Stimulated activated naive CD8-positive, alpha-beta T cell treated with anti-CD3 and anti-CD28 coated beads, Interleukin-15, Interleukin-2, amounts not matched to agents 100 U/mL and 50 U/mL, for 24 hours (primary cell): ENCODE measurements at regions not wholly inside any gene's neighbourhood (a gene's known extent, or its start where the extent isn't known, plus 50 kb on each side); places are given as distances from the start of the nearest gene placed in this dataset.
A peak's percentile ranks its signal among the peaks of the same experiment; 100 is the strongest.

Experiments used
- ATAC-seq: fragments of 150-1000 bp; cut with Tn5 transposase; one replicate; pipeline ENCODE4 v1.10.0; 2021
- DNase-seq: peaks from one replicate; pipeline ENCODE4 v3.0.0; 2021

GRCh38 chr16:85344502-85345128 is 232.3 kb upstream of the CIBAR2 start:
- DNase-seq (no peak), ATAC-seq (no peak)

GRCh38 chr16:85345129-85345639 is 232.9 kb upstream of the CIBAR2 start:
- ATAC-seq = no peak

GRCh38 chr16:85346404-85347212 is 234.3 kb upstream of the CIBAR2 start:
- ATAC-seq = no peak

More at GRCh38 chr16:85345129-85345639, 232.9 kb upstream of the CIBAR2 start:
- no peak for DNase-seq

GRCh38 chr16:85347213-85347591 is 234.9 kb upstream of the CIBAR2 start:
- DNase-seq (no peak), ATAC-seq (peak; percentile 26)

More at GRCh38 chr16:85346404-85347212, 234.3 kb upstream of the CIBAR2 start:
- DNase-seq = no peak

DNA sequence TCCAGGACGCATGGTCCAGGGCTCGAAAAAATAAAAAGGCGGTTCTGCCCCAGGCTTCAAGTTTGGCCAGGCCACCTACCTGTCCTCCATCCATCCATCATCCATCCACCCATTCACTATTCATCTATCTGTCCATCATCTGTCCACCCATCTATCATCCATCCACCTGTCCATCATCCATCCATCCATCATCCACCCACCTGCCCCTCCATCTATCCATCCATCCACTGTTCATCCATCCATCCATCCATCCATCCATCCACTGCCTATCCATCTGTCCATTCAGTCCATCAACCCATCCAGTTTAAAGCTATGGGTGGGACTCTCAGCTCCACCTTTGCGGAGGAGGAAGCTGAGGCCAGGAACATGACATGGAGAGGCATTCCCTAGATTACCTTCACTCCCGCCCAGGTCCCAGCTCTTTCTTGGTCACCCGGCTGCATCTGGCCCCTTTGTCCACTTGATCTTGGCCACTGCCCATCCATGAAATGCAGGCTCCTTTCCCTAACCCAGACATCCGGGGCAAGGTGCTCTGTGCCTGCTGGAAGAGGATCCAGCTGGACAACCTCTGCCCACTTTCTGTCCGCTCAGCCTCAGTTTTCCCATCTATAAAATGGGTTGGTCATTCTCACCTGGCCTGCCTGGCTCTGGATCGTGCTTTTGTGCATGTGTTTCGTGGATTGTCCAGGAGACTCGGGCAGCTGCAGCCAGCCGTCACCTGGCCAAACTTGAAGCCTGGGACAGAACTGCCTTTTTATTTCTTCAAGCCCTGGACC is 236.0 kb upstream of the CIBAR2 start:
- no peak for ATAC-seq
- DNase-seq = no peak

DNA sequence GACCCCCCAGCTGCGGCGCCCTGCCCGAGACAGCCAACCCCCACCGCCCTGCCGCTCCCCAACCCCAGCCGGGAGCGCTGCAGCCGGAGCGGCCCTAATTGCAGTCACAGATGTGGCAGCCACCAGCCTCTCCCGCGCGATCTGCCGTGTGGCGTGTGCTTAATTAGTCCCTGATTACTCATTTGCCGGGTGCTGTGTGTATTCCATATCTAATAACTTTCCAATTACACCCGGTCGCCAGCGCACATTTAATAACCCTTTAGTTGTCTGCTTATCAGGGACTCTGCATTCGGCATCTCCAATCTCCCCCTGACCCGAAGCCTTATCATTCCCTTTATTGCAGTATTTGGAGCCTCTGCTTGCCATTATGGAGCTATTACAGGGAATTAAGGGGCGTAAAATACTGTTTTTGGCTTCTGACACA is 236.7 kb upstream of the CIBAR2 start:
- DNase-seq (no peak), ATAC-seq (no peak)

DNA sequence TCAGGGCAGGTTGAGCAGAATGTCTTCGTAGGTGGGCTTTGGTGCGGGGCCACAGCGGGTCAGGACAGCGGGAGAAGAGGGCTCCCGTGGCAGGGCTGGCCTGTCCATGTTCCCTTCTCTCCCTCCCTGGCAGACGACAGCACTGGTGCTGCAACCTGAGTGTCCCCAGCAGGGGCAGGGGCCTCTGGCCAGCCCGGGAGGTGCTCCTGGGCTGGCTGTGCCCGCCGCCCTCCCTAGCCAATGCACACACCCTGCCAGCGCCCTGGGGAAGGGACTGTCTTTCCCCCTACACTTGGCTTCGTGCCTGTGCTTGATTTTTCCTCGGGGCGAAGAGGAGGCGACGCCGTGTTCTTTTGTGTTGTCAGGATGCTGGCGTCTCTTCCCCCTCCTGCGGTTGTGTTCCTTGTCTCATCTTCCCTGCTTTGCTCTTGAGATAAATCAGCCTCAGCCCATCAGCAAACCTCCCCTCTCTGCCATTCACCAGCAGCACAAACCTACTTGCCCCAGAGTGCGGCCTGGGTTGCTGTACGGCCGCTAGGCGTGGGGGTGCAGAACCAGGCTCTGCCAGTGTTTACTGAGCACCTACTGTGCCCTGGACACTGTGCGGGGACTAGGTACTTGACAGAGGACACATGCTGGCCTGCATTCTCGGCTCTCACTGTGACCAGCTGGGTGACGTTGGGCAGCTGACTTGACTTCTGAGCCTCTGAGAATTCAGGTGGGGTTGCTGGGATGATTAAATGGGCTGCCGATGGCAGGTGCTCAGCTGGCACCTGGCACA is 237.3 kb upstream of the CIBAR2 start:
- DNase-seq = no peak
- ATAC-seq = no peak

DNA sequence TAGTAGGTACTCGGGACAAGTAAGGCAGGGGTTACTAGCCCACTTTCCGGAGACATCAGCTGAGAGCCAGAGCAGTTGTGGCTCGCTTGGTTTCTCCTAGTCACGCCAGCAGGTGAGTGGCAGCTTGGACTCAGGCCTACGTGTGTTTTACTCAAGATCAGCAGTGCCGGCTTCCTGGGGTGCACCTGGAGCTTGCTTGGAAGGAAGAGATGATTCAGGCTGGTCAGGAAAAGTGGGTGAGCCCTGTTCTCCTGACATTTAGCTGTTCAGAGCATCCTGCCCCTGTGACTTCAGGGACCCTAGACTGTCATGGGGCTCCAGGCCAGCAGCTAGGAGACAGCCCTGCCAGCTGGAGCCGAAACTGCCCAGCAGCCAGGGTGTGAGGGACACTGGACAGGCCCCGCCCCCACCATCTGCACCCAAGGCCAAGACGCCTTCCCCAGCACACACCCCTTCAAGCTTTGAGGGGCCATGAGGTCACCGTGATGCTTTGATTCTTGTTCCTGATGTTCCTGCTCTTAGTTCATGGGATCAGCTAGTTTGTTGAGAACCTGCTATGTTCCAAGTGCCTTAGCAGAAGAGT is 238.0 kb upstream of the CIBAR2 start:
- no peak for ATAC-seq
- DNase-seq = no peak

DNA sequence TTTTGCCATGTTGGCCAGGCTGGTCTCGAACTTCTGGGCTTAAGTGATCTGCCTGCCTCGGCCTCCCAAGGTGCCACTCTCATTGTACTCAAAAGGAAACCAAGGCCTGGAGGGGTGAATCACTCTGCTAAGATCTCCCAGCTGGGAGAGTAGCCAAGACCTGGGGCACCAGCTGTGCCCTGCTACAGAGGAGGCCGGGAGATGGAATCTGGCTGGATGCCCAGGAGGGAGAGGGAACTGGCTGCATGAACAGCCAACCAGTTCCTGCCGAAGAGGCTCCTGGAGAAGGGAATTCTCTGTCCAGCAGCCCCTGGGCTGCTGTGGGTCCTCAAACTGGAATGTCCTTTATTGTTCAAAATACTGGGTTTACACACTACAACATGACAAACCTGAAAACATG is 238.7 kb upstream of the CIBAR2 start:
- ATAC-seq (no peak), DNase-seq (no peak)

DNA sequence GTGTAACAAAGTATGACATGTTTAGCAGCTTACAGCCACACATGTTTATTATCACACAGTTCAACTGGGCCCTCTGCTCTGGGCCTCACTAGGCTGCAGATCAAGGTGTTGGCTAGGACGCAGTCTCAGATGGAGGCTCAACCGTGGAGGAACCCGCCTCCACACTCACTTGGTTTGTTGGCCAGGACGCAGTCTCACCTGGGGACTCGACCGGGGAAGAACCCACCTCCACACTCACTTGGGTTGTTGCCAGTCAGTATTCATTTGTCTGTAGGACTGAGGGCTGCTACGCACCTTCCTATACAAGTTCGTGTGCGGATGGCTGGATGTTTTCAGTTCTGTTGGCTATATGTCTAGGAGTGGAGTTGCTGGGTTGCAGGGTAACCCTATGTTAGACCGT is 240.7 kb upstream of the CIBAR2 start:
- no peak for DNase-seq

DNA sequence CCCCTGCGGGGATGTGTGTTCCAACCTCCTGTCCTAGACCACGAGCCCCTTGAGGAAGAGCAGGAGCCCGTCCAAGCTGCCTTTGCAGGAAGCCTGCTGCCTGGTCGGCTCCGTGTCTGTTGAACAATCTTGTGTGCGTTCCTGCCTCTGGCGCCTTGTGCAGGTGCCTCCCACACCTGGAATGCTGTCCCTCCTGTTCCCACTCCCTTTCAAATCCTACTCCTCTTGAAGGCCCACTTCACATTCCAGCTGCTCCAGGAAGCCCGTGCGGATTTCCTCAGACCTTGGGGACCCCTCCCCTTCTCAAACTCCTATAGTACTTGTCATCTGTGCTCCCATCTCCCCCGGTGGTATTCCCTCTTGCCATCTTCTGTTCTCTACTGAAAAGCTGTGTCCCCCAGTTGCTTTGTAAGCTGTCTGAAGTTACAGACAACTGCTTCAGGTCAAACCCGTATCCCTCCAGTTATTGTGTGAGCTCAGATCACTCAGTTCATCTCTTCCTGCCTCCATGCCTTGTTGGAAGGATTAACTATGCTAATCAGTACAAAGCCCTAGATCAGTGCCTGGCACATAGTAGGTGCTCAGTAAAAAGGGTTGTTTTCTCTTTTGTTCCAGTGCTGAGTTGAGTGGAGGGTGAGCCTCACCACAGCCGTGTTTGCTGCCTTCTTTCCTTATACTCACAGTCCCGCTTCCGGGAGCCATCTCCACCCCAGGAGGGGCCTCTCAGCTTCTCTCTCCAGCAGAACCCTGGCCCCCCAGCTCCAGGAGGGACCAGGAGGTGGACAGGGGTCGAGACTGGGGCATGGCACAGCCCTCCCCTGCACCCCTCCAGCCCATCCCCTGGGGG is 241.8 kb upstream of the CIBAR2 start:
- no peak for ATAC-seq
- DNase-seq = no peak

More for the DNA sequence above, 240.7 kb upstream of the CIBAR2 start:
- no peak for ATAC-seq

GRCh38 chr16:85354686-85355514 is 242.6 kb upstream of the CIBAR2 start:
- ATAC-seq = peak; percentile 28
- DNase-seq = no peak

GRCh38 chr16:85355515-85355837 is 243.2 kb upstream of the CIBAR2 start:
- ATAC-seq (no peak), DNase-seq (no peak)

DNA sequence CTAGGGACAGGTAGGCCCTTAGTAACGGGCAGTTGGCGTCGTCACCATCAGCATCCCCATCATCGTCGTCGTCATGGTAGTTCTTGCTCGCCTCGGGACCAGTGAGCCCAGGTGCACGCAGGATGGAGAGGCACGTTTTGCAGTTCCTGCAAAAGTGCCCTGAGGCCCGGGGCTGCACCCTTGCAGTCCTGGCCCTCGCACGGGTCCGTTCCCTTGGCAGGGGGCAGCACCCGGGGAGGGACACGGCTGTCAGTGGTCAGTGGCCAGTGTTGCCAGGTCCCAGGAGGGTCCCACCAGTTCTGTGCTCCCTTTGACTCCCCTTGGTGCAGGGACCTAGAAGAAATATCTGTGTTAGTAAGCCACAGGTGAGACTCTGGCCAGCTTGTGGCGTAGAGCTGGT is 243.9 kb upstream of the CIBAR2 start:
- ATAC-seq (no peak), DNase-seq (no peak)

- ATAC-seq = no peak
- DNase-seq = no peak
These were observed 245.1 kb upstream of the CIBAR2 start for GRCh38 chr16:85357323-85357722.

GRCh38 chr16:85357924-85358505 is 245.7 kb upstream of the CIBAR2 start:
- DNase-seq (no peak), ATAC-seq (no peak)

GRCh38 chr16:85358704-85359146 is 246.5 kb upstream of the CIBAR2 start:
- no peak for ATAC-seq
- no peak for DNase-seq

DNA sequence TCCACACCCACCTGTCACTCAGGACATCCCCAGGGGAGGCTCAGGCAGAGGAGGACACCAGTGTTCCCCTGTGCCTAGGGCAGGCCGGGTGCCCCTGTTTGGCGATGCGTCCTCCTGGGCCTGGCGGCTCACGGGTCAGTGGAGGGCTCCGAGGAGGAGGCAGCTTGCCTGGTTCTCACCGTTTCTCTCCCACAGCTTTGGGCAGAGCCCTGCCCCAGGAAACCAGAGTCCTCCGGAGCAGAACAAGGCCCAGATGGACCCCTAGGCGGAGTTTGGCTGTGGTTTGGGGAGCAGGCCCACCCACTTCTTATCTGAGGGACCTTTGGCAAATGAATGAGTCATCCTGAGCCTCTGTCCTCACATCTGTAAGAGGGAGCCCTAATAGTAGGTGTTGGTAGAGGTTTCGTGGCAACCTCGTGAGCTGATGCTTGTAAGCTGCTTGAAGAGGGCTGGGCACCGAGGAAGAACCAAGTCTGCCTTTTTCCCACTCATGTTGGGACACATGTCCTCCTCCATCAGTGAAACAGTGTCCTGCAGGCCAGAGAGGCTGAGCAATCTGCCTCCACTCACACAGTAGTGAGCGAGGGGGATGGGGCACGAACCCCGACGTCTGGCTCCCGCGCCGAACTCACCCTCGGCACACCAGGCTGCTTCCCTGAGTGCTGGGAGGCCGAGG is 247.0 kb upstream of the CIBAR2 start:
- no peak for ATAC-seq
- no peak for DNase-seq
